HepG2 (cell line): ENCODE measurements at regions not wholly inside any gene's neighbourhood (a gene's known extent, or its start where the extent isn't known, plus 50 kb on each side); places are given as distances from the start of the nearest gene placed in this dataset.
A peak's percentile ranks its signal among the peaks of the same experiment; 100 is the strongest.

Experiments used
- CCAR2 ChIP-seq: fragments of 200-400 bp; formaldehyde crosslinking; optimal IDR thresholded peaks from 2 replicates; pipeline ENCODE3; 2018; ENCODE audit warnings: low read depth, mild to moderate bottlenecking, low read length, moderate library complexity
- FOXO1 ChIP-seq: sonication (generic); formaldehyde crosslinking; IDR thresholded peaks from 2 replicates; pipeline ENCODE4 v1.4.0; 2020; ENCODE audit warnings: missing genetic modification reagents
- MXD1 ChIP-seq: sonication (generic); formaldehyde crosslinking; IDR thresholded peaks from 2 replicates; pipeline ENCODE4 v1.4.0; 2020; ENCODE audit warnings: mild to moderate bottlenecking, missing genetic modification reagents
- NFIB ChIP-seq: sonication (generic); formaldehyde crosslinking; IDR thresholded peaks from 2 replicates; pipeline ENCODE4 v1.9.0; 2021; ENCODE audit warnings: missing genetic modification reagents, mild to moderate bottlenecking, borderline replicate concordance
- PCBP1 ChIP-seq: fragments of 200-400 bp; formaldehyde crosslinking; IDR thresholded peaks from 2 replicates; pipeline ENCODE4 v1.6.1; 2017; ENCODE audit warnings: mild to moderate bottlenecking, low read depth, low read length, borderline replicate concordance
- PRDM4 ChIP-seq: sonication (generic); formaldehyde crosslinking; IDR thresholded peaks from 2 replicates; pipeline ENCODE4 v1.9.0; 2021; ENCODE audit warnings: missing genetic modification reagents, borderline replicate concordance
- RNF219 ChIP-seq: sonication (generic); formaldehyde crosslinking; IDR thresholded peaks from 2 replicates; pipeline ENCODE4 v1.5.0; 2020; ENCODE audit warnings: mild to moderate bottlenecking, missing genetic modification reagents
- SNAPC4 ChIP-seq: sonication (generic); formaldehyde crosslinking; IDR thresholded peaks from 2 replicates; pipeline ENCODE4 v1.4.0; 2020; ENCODE audit warnings: mild to moderate bottlenecking, missing genetic modification reagents
- TFAP4 ChIP-seq: sonication (generic); IDR thresholded peaks from 2 replicates; pipeline ENCODE4 v1.6.1; 2016; ENCODE audit warnings: low read depth, borderline replicate concordance
- ZMYM3 ChIP-seq: sonication (generic); formaldehyde crosslinking; IDR thresholded peaks from 2 replicates; pipeline ENCODE4 v1.5.1; 2020; ENCODE audit warnings: mild to moderate bottlenecking, missing genetic modification reagents
- ZNF512 ChIP-seq: sonication (generic); formaldehyde crosslinking; IDR thresholded peaks from 2 replicates; pipeline ENCODE4 v1.4.0; 2020; ENCODE audit warnings: mild to moderate bottlenecking, missing genetic modification reagents
- ZNF556 ChIP-seq: sonication (generic); formaldehyde crosslinking; IDR thresholded peaks from 2 replicates; pipeline ENCODE4 v1.4.0; 2020; ENCODE audit warnings: mild to moderate bottlenecking, missing genetic modification reagents, borderline replicate concordance
- ZNF598 ChIP-seq: sonication (generic); formaldehyde crosslinking; IDR thresholded peaks from 2 replicates; pipeline ENCODE4 v1.5.1; 2020; ENCODE audit warnings: mild to moderate bottlenecking, missing genetic modification reagents, borderline replicate concordance
- ZNF652 ChIP-seq: IDR thresholded peaks from 2 replicates; pipeline ENCODE4 v1.6.1; 2016; ENCODE audit warnings: low read depth, borderline replicate concordance
- ZSCAN9 ChIP-seq: IDR thresholded peaks from 2 replicates; pipeline ENCODE4 v1.6.1; 2016; ENCODE audit warnings: borderline replicate concordance

GRCh38 chr6:156686995-156687788, 90.0 kb upstream of the ARID1B start (continued):
- TF ChIP-seq ZMYM3 (CRISPR knock-in tag), result no peak
- peak; percentile 62 for TF ChIP-seq FOXO1
- no peak for TF ChIP-seq CCAR2
- TF ChIP-seq RNF219 (CRISPR knock-in tag), result no peak
- no peak for TF ChIP-seq SNAPC4 (CRISPR knock-in tag)
- TF ChIP-seq PRDM4 (CRISPR knock-in tag), result no peak
- TF ChIP-seq ZSCAN9 (CRISPR knock-in tag), result 0 out of 2 replicates have a peak, but pooled peaks have one; percentile 22
- peak; percentile 69; the same call in 1 of the 2 replicates for TF ChIP-seq MXD1 (CRISPR knock-in tag)
- TF ChIP-seq PCBP1, result 0 out of 2 replicates have a peak, but pooled peaks have one; percentile 58
- TF ChIP-seq ZNF652, result no peak
- 0 out of 2 replicates have a peak, but pooled peaks have one; percentile 33 for TF ChIP-seq ZNF512 (CRISPR knock-in tag)
- TF ChIP-seq NFIB, result no peak
- no peak; the same call in 1 of the 2 replicates for TF ChIP-seq ZNF556 (CRISPR knock-in tag)
- peak; percentile 38; the same call in 1 of the 2 replicates for TF ChIP-seq ZNF598 (CRISPR knock-in tag)
- no peak for TF ChIP-seq TFAP4
